NT2/D1 (cell line): ENCODE measurements at regions not wholly inside any gene's neighbourhood (a gene's known extent, or its start where the extent isn't known, plus 50 kb on each side); places are given as distances from the start of the nearest gene placed in this dataset.

Source experiments
- SUZ12 ChIP-seq: IDR thresholded peaks from 2 replicates; pipeline ENCODE4 v1.6.1; 2011; ENCODE audit not compliant: insufficient read length, insufficient read depth; ENCODE audit errors: extremely low read depth
- YY1 ChIP-seq: IDR thresholded peaks from 2 replicates; pipeline ENCODE4 v1.6.1; 2011; ENCODE audit not compliant: insufficient read length, insufficient read depth
- ZNF274 ChIP-seq: IDR thresholded peaks from 2 replicates; pipeline ENCODE4 v1.6.1; 2011; ENCODE audit warnings: mild to moderate bottlenecking, low read depth, low read length

DNA sequence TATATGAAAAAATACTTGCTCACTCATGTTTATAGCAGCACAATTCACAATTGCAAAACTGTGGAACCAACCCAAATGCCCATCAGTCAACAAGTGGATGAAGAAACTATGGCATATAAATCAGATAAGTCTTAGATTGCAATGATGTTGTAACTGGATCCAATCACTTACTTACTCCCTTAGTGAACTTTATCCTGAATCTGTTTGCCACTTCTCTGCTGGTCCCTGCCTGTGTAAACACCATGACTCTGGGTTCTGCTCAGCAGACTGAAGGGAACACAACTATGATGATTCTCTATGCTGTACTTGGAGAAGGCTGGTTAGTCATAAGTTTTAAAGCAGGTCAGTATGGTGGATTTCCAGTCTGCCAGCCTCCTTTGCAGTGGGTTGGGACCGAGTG, 391.2 kb downstream of the RWDD3 start:
- TF ChIP-seq ZNF274 (no peak), YY1 (no peak), SUZ12 (no peak)
